K562 (cell line): ENCODE measurements at regions not wholly inside any gene's neighbourhood (a gene's known extent, or its start where the extent isn't known, plus 50 kb on each side); places are given as distances from the start of the nearest gene placed in this dataset.

Experiments
- ATAC-seq: fragments of 200-7000 bp; cut with Tn5 transposase; 3 replicates; pipeline ENCODE4 v1.9.1; 2020; ENCODE audit warnings: moderate library complexity
- BruUV-seq: library from RNA; stranded (reverse); fragments of 400-500 nt; replicated peaks from 2 replicates; lab custom pipeline; 2021; lab: Mats Ljungman, UMichigan
- CTCF ChIA-PET: fragments of 300-600 bp; formaldehyde crosslinking; extraction: SDS; loops from one replicate; lab custom pipeline; 2021; ENCODE audit warnings: low intra/inter-chr PET ratio; lab: Yijun Ruan, JAX
- POLR2A ChIA-PET: fragments of 300-600, 350-650 bp; sonication (Branson Sonifier 250); formaldehyde crosslinking; extraction: SDS; loops from one replicate; lab custom pipeline; 2021; ENCODE audit warnings: antibody characterized with exemption, inconsistent platforms; lab: Yijun Ruan, JAX
- DNase-seq, 4 experiments: peaks; one replicate each; pipeline versions ENCODE4 v3.0.0 to v3.0.0-alpha.2; 2011 to 2018; ENCODE audit warnings: low spot score in 3 of 4, mixed read lengths in 3 of 4; ENCODE audit errors: extremely low read depth in 1 of 4
- FAIRE-seq: peaks from 2 replicates; lab custom pipeline; 2011; peaks lifted over from hg19 to GRCh38; lab: Jason Lieb, UNC
- H2AFZ ChIP-seq: 2 replicates; pipeline ENCODE4 v1.6.0; 2011; ENCODE audit warnings: low read depth, low read length, control low read depth, inconsistent platforms
- H3K27ac ChIP-seq: fragments of 200-600 bp; 3 replicates; pipeline ENCODE4 v1.8.0; 2011; ENCODE audit warnings: low read depth, mild to moderate bottlenecking, control low read depth, inconsistent platforms, low read length, moderate library complexity, mixed read lengths; ENCODE audit errors: extremely low read depth
- H3K27me3 ChIP-seq, 2 experiments: fragments of 300-600 bp in 1 of 2; 2 replicates in 1 of 2; 3 replicates in 1 of 2; pipeline versions ENCODE4 v1.6.0 to v1.8.0; 2011; ENCODE audit warnings: inconsistent platforms in 2 of 2, low read length in 2 of 2, mild to moderate bottlenecking in 1 of 2, mixed read lengths in 1 of 2, moderate library complexity in 1 of 2; ENCODE audit not compliant: control insufficient read depth in 2 of 2, insufficient read depth in 2 of 2
- H3K36me3 ChIP-seq: fragments of 300-600 bp; 3 replicates; pipeline ENCODE4 v1.8.0; 2011; ENCODE audit warnings: mild to moderate bottlenecking, low read length, inconsistent platforms; ENCODE audit not compliant: control insufficient read depth, insufficient read depth
- H3K4me1 ChIP-seq, 2 experiments: fragments of 200-600 bp in 1 of 2; replicated peaks in 1 of 2; 2 replicates in 1 of 2; 3 replicates in 1 of 2; pipeline versions ENCODE4 v1.5.1 to v1.8.0; 2011; ENCODE audit warnings: inconsistent platforms in 2 of 2, low read length in 2 of 2, mild to moderate bottlenecking in 1 of 2, mixed read lengths in 1 of 2, moderate library complexity in 1 of 2; ENCODE audit not compliant: control insufficient read depth in 2 of 2, insufficient read depth in 2 of 2
- H3K4me2 ChIP-seq: 2 replicates; pipeline ENCODE4 v1.6.1; 2011; ENCODE audit warnings: low read length, control low read depth, inconsistent platforms, mixed read lengths; ENCODE audit not compliant: insufficient read depth
- H3K4me3 ChIP-seq: fragments of 200-600 bp; sonication (generic), shearing (Covaris generic); 2 replicates; pipeline ENCODE4 v1.5.1; 2016; ENCODE audit warnings: control low read depth, inconsistent platforms
- H3K79me2 ChIP-seq: fragments of 200-600 bp; 3 replicates; pipeline ENCODE4 v1.8.0; 2011; ENCODE audit warnings: low read length, inconsistent platforms; ENCODE audit not compliant: control insufficient read depth, insufficient read depth
- H3K9ac ChIP-seq, 2 experiments: 2 replicates each; pipeline versions ENCODE4 v1.6.0 to v1.6.1; 2011; ENCODE audit warnings: low read depth in 2 of 2, low read length in 2 of 2, control low read depth in 1 of 2, inconsistent platforms in 1 of 2, mild to moderate bottlenecking in 1 of 2, mixed read lengths in 1 of 2; ENCODE audit not compliant: insufficient read depth in 1 of 2
- H3K9me1 ChIP-seq: one replicate; pipeline ENCODE4 v1.6.0; 2011; ENCODE audit warnings: inconsistent platforms, mild to moderate bottlenecking, low read length, moderate library complexity; ENCODE audit not compliant: control insufficient read depth, insufficient read depth
- H3K9me3 ChIP-seq: replicated peaks from 2 replicates; pipeline ENCODE4 v1.5.1; 2011; ENCODE audit warnings: low read depth, low read length, inconsistent platforms; ENCODE audit not compliant: control insufficient read depth, insufficient read depth
- H4K20me1 ChIP-seq: replicated peaks from 2 replicates; pipeline ENCODE4 v1.6.1; 2011; ENCODE audit warnings: low read length, inconsistent platforms, mixed read lengths; ENCODE audit not compliant: control insufficient read depth, insufficient read depth
- CEBPB ChIP-seq: fragments of 450-650 bp; IDR thresholded peaks from 2 replicates; pipeline ENCODE4 v1.6.1; 2016; ENCODE audit warnings: missing genetic modification characterization, missing compliant biosample characterization
- HNRNPH1 ChIP-seq: fragments of 200-400 bp; formaldehyde crosslinking; optimal IDR thresholded peaks from 2 replicates; pipeline ENCODE3; 2017; ENCODE audit warnings: low read depth, mild to moderate bottlenecking, low read length, moderate library complexity
- ILF3 ChIP-seq: fragments of 450-650 bp; IDR thresholded peaks from 2 replicates; pipeline ENCODE4 v1.6.1; 2018; ENCODE audit warnings: antibody characterized with exemption, mild to moderate bottlenecking, moderate library complexity, borderline replicate concordance
- MTA1 ChIP-seq: fragments of 450-650 bp; IDR thresholded peaks from 2 replicates; pipeline ENCODE4 v1.6.1; 2017; ENCODE audit warnings: borderline replicate concordance
- NEUROD1 ChIP-seq: fragments of 150-350 bp; IDR thresholded peaks from 2 replicates; pipeline ENCODE4 v1.6.1; 2014; ENCODE audit warnings: borderline replicate concordance, low read length, low read depth; ENCODE audit not compliant: partially characterized antibody
- SRSF3 ChIP-seq: fragments of 200-400 bp; formaldehyde crosslinking; IDR thresholded peaks from 2 replicates; pipeline ENCODE4 v1.6.1; 2016; ENCODE audit warnings: mild to moderate bottlenecking, low read length, moderate library complexity; ENCODE audit not compliant: insufficient read depth
- SRSF7 ChIP-seq: fragments of 200-400 bp; formaldehyde crosslinking; optimal IDR thresholded peaks from 2 replicates; pipeline ENCODE3; 2017; ENCODE audit warnings: mild to moderate bottlenecking, low read depth, low read length
- TAF7 ChIP-seq: fragments of 450-650 bp; IDR thresholded peaks from 2 replicates; pipeline ENCODE4 v1.6.1; 2016; ENCODE audit warnings: missing genetic modification characterization, missing compliant biosample characterization
- ZFX ChIP-seq: sonication (generic); formaldehyde crosslinking; IDR thresholded peaks from 2 replicates; pipeline ENCODE4 v1.8.0; 2022; ENCODE audit warnings: mild to moderate bottlenecking, missing genetic modification reagents, moderate library complexity
- ZNF23 ChIP-seq: fragments of 250-450 bp; sonication (Bioruptor Pico); IDR thresholded peaks from 2 replicates; pipeline ENCODE4 v1.4.0; 2020; ENCODE audit warnings: mild to moderate bottlenecking
- ZNF444 ChIP-seq: fragments of 250-450 bp; sonication (Bioruptor Pico); IDR thresholded peaks from 2 replicates; pipeline ENCODE4 v1.4.0; 2020; ENCODE audit warnings: mild to moderate bottlenecking, moderate library complexity
- WGBS: fragments of 100-300 bp; shearing (Covaris generic); methylation state at CpG from one replicate; pipeline ENCODE4 v1.1.6; 2016; ENCODE audit warnings: low coverage, mixed read lengths; ENCODE audit not compliant: insufficient coverage; ENCODE audit errors: missing lambda C conversion rate; 5-methylcytosine and 5-hydroxymethylcytosine counted together
- in situ Hi-C: fragments of 300-500 bp; cut with MboI; formaldehyde crosslinking; loops from 4 replicates; pipeline ENCODE4 v1.15.0; 2018; ENCODE audit warnings: inconsistent platforms, mixed read lengths
- intact Hi-C: fragments of 100-400 bp; cut with micrococcal nuclease; formaldehyde crosslinking; loops from 2 replicates; pipeline ENCODE4 v1.14.2; 2022
- TF ChIP-seq, protein P1 (sequence below): sonication (generic); formaldehyde crosslinking; IDR thresholded peaks from 2 replicates; pipeline ENCODE4 v1.9.0; 2022; ENCODE audit warnings: mild to moderate bottlenecking, missing genetic modification reagents
- TF ChIP-seq, protein P2 (sequence below): fragments of 250-450 bp; sonication (Bioruptor Pico); IDR thresholded peaks from 2 replicates; pipeline ENCODE4 v1.5.0; 2020; ENCODE audit warnings: mild to moderate bottlenecking, borderline replicate concordance
- TF ChIP-seq, protein P3 (sequence below): fragments of 200-800 bp; sonication (Bioruptor generic); IDR thresholded peaks from 2 replicates; pipeline ENCODE4 v1.6.1; 2017; ENCODE audit warnings: missing genetic modification characterization, missing compliant biosample characterization

DNA sequence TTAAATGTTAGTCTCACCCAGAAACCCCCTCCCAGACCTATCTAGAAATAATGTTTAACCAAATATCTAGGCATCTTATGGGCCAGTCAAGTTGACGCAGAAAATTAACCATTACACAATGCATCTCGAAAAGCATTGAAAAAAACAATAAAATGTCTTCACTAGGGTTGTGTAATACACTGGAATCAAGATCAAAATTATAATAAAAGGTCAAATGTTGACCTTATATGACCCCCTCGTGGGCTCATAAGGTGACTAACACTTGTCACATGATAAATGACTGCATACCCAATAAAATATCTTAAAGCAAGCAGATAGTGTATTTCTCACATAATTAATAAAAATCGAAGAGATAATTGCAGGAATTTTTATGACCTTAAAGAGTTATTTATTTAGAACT lies 447.9 kb upstream of the DSEL start:
- no peak for ATAC-seq
- Histone ChIP-seq H3K9me3 (no peaks in the 10 kb centered on the region), H3K4me1 (no peaks in the 10 kb centered on the region)
- FAIRE-seq, result no peak
- TF ChIP-seq, protein P1, sequence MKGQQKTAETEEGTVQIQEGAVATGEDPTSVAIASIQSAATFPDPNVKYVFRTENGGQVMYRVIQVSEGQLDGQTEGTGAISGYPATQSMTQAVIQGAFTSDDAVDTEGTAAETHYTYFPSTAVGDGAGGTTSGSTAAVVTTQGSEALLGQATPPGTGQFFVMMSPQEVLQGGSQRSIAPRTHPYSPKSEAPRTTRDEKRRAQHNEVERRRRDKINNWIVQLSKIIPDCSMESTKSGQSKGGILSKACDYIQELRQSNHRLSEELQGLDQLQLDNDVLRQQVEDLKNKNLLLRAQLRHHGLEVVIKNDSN (CRISPR knock-in tag), result no peak
- TF ChIP-seq MTA1 (no peak), TAF7 (tag) (no peak), ZFX (CRISPR knock-in tag) (no peak), CEBPB (tag) (no peak), SRSF7 (no peak), ILF3 (no peak), ZNF23 (no peak), HNRNPH1 (no peak), SRSF3 (no peak), NEUROD1 (no peak), ZNF444 (CRISPR knock-in tag) (no peak)
- TF ChIP-seq, protein P2, sequence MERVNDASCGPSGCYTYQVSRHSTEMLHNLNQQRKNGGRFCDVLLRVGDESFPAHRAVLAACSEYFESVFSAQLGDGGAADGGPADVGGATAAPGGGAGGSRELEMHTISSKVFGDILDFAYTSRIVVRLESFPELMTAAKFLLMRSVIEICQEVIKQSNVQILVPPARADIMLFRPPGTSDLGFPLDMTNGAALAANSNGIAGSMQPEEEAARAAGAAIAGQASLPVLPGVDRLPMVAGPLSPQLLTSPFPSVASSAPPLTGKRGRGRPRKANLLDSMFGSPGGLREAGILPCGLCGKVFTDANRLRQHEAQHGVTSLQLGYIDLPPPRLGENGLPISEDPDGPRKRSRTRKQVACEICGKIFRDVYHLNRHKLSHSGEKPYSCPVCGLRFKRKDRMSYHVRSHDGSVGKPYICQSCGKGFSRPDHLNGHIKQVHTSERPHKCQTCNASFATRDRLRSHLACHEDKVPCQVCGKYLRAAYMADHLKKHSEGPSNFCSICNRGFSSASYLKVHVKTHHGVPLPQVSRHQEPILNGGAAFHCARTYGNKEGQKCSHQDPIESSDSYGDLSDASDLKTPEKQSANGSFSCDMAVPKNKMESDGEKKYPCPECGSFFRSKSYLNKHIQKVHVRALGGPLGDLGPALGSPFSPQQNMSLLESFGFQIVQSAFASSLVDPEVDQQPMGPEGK (CRISPR knock-in tag), result no peak
- TF ChIP-seq, protein P3, sequence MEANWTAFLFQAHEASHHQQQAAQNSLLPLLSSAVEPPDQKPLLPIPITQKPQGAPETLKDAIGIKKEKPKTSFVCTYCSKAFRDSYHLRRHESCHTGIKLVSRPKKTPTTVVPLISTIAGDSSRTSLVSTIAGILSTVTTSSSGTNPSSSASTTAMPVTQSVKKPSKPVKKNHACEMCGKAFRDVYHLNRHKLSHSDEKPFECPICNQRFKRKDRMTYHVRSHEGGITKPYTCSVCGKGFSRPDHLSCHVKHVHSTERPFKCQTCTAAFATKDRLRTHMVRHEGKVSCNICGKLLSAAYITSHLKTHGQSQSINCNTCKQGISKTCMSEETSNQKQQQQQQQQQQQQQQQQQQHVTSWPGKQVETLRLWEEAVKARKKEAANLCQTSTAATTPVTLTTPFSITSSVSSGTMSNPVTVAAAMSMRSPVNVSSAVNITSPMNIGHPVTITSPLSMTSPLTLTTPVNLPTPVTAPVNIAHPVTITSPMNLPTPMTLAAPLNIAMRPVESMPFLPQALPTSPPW (CRISPR knock-in tag), result no peak
- TF ChIP-seq, all 486 proteins: peak for 0
- Histone ChIP-seq H3K9ac (no peak overlapping the region), H2AFZ (no peak overlapping the region), H3K27me3 (no peaks in the 10 kb centered on the region), H3K79me2 (no peaks in the 10 kb centered on the region), H3K9me1 (no peaks in the 10 kb centered on the region), H3K36me3 (no peaks in the 10 kb centered on the region), H3K4me3 (no peak overlapping the region), H4K20me1 (no peaks in the 10 kb centered on the region), H3K4me2 (no peak overlapping the region), H3K27ac (no peak overlapping the region)
- in situ Hi-C loops, result no loop called here
- WGBS, result 0% methylated on average over 4 of the region's 4 CpGs
- CTCF ChIA-PET, result no interaction called here
- DNase-seq, result no peak
- POLR2A ChIA-PET, result no interaction called here
- intact Hi-C loops, result no loop called here
- no TSS peak for BruUV-seq
